ENCODE measurements at regions not wholly inside any gene's neighbourhood (a gene's known extent, or its start where the extent isn't known, plus 50 kb on each side); places are given as distances from the start of the nearest gene placed in this dataset.

- TF ChIP-seq POLR2A (IDR thresholded peaks at IDR 0.05) (no peak), CTCF (IDR thresholded peaks at IDR 0.05) (no peak)
Observed at GRCh38 chr12:17197971-17198370, 592.0 kb upstream of the LMO3 start.

Data from right lobe of liver (tissue), 4 donors.